ENCODE measurements at regions not wholly inside any gene's neighbourhood (a gene's known extent, or its start where the extent isn't known, plus 50 kb on each side); places are given as distances from the start of the nearest gene placed in this dataset.
A peak's percentile ranks its signal among the peaks of the same experiment; 100 is the strongest.
"Not testable (repeated sequence)": the region's sequence is repeated elsewhere in the genome, so short reads cannot be mapped to it uniquely, and the experiment has no call there.

DNA sequence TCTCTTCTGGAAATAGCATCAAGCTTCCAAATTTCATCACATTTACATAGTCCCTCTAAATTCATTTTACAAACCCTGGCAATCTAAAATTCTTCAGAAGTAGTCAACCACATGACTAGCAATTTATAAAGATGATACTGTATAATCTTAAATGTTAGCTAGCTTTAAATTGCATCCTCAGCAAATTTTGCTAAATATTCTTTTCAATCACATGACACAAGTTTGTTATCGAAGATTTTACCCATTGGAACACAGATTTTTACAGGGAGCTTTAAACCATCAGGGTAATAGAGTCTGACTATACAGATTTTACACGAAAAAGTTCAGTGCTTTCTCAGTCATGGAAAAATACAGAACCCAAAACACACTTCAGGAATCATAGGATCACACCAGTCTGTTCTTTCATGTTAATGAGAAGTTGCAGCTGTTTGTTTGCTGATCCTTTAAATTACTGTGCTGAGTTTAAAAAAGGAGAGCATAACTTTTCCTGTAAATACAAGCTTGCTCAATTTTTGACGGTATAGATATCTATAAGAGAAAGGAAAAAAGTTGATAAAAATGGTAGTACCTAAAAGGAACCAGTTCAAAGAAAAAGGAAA, 445.8 kb upstream of the ADGRB3 start:
- H2AK5ac ChIP-seq (ENCODE audit: low read depth, low read length), result no peak overlapping the region
- H3K14ac ChIP-seq (ENCODE audit: low read length), result no peak overlapping the region
- H2AFZ ChIP-seq (ENCODE audit: low read length), result peak overlapping the region; percentile 29
- no peaks in the 10 kb centered on the region for H3K9me3 ChIP-seq (replicated peaks in 1 of 2; ENCODE audit: control insufficient read depth in 2 of 2, insufficient read depth in 1 of 2, low read depth in 1 of 2, low read length in 2 of 2)
- no CpG with 5 or more reads among the region's 3 CpGs for WGBS, 2 donors (ENCODE audit: extremely low coverage in 2 of 2, insufficient read length in 2 of 2, insufficient replicate concordance in 1 of 2)
- no peak overlapping the region for H2BK15ac ChIP-seq (ENCODE audit: low read length)
- no peak for DNase-seq (ENCODE audit: low spot score)
- no peak overlapping the region for H3K18ac ChIP-seq (ENCODE audit: low read length)
- H3K4me3 ChIP-seq (ENCODE audit: low read length in 2 of 2), result no peak overlapping the region
- no peak overlapping the region for H3K4me2 ChIP-seq (ENCODE audit: insufficient read depth, low read length, poor library complexity, severe bottlenecking)
- H4K8ac ChIP-seq (ENCODE audit: low read depth, low read length), result no peak overlapping the region
- no peaks in the 10 kb centered on the region for H3K27me3 ChIP-seq (ENCODE audit: control insufficient read depth in 3 of 3, insufficient read depth in 3 of 3, low read depth in 1 of 3, low read length in 3 of 3)
- H3K23ac ChIP-seq (ENCODE audit: low read depth, low read length, poor library complexity), result no peak overlapping the region
- H2BK5ac ChIP-seq (ENCODE audit: low read length), result no peak overlapping the region
- no peak overlapping the region for H3K9ac ChIP-seq (ENCODE audit: low read depth, low read length, poor library complexity)
- H2BK12ac ChIP-seq (ENCODE audit: low read length), result no peak overlapping the region
- H4K91ac ChIP-seq (ENCODE audit: low read depth, low read length, poor library complexity), result no peak overlapping the region
- H2BK120ac ChIP-seq (ENCODE audit: low read depth, low read length), result no peak overlapping the region
- H3K4ac ChIP-seq (ENCODE audit: low read length), result no peak overlapping the region
- H3K79me1 ChIP-seq (ENCODE audit: low read depth, low read length), result no peaks in the 10 kb centered on the region
- peaks cover 0 to 4% of the 10 kb centered on the region in 2 donors for H3K4me1 ChIP-seq (ENCODE audit: control insufficient read depth in 2 of 2, insufficient read depth in 1 of 2, low read depth in 1 of 2, low read length in 2 of 2)
- H3K36me3 ChIP-seq (replicated peaks in 1 of 2; ENCODE audit: control insufficient read depth in 2 of 2, insufficient read depth in 2 of 2, low read length in 2 of 2), result no peaks in the 10 kb centered on the region
- H3K27ac ChIP-seq (replicated peaks; ENCODE audit: low read length), result no peak overlapping the region

DNA sequence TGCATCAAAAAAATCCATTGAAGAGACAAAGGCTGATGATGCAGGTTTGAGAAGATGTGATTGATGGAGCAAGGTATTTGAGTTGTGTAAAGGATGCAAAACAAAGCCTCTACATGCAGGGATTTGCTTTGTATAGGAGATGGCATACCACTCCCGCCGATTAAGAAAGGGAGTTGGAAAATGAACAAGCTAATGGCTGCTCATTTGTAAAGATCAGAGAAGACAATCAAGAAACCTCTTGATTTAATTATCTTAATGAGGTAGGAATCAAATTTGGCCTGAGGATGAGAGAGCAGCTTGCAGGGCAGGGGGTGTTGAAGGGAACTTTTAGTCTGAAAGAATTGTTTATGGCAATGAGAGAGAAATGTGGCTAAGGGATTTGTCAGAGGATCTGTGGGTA, 448.2 kb upstream of the ADGRB3 start:
- H3K18ac ChIP-seq (ENCODE audit: low read length), result no peak overlapping the region
- no peak overlapping the region for H3K9ac ChIP-seq (ENCODE audit: low read depth, low read length, poor library complexity)
- WGBS, 2 donors (ENCODE audit: extremely low coverage in 2 of 2, insufficient read length in 2 of 2, insufficient replicate concordance in 1 of 2), result no CpG with 5 or more reads among the region's 2 CpGs
- peak; percentile 20 for DNase-seq (ENCODE audit: low spot score)
- no peaks in the 10 kb centered on the region for H3K27me3 ChIP-seq (ENCODE audit: control insufficient read depth in 3 of 3, insufficient read depth in 3 of 3, low read depth in 1 of 3, low read length in 3 of 3)
- H3K14ac ChIP-seq (ENCODE audit: low read length), result no peak overlapping the region
- H3K4ac ChIP-seq (ENCODE audit: low read length), result no peak overlapping the region
- no peak overlapping the region for H3K4me2 ChIP-seq (ENCODE audit: insufficient read depth, low read length, poor library complexity, severe bottlenecking)
- no peak overlapping the region for H2BK5ac ChIP-seq (ENCODE audit: low read length)
- no peak overlapping the region for H3K27ac ChIP-seq (replicated peaks; ENCODE audit: low read length)
- no peak overlapping the region for H2AK5ac ChIP-seq (ENCODE audit: low read depth, low read length)
- no peak overlapping the region for H4K91ac ChIP-seq (ENCODE audit: low read depth, low read length, poor library complexity)
- no peaks in the 10 kb centered on the region for H3K9me3 ChIP-seq (replicated peaks in 1 of 2; ENCODE audit: control insufficient read depth in 2 of 2, insufficient read depth in 1 of 2, low read depth in 1 of 2, low read length in 2 of 2)
- H2BK120ac ChIP-seq (ENCODE audit: low read depth, low read length), result no peak overlapping the region
- H3K4me1 ChIP-seq (ENCODE audit: control insufficient read depth in 2 of 2, insufficient read depth in 1 of 2, low read depth in 1 of 2, low read length in 2 of 2), result peaks cover 0 to 4% of the 10 kb centered on the region in 2 donors
- no peak overlapping the region for H2BK15ac ChIP-seq (ENCODE audit: low read length)
- no peaks in the 10 kb centered on the region for H3K36me3 ChIP-seq (replicated peaks in 1 of 2; ENCODE audit: control insufficient read depth in 2 of 2, insufficient read depth in 2 of 2, low read length in 2 of 2)
- no peak overlapping the region for H3K4me3 ChIP-seq (ENCODE audit: low read length in 2 of 2)
- H3K23ac ChIP-seq (ENCODE audit: low read depth, low read length, poor library complexity), result no peak overlapping the region
- H4K8ac ChIP-seq (ENCODE audit: low read depth, low read length), result no peak overlapping the region
- H3K79me1 ChIP-seq (ENCODE audit: low read depth, low read length), result no peaks in the 10 kb centered on the region
- no peak overlapping the region for H2BK12ac ChIP-seq (ENCODE audit: low read length)
- H2AFZ ChIP-seq (ENCODE audit: low read length), result no peak overlapping the region

DNA sequence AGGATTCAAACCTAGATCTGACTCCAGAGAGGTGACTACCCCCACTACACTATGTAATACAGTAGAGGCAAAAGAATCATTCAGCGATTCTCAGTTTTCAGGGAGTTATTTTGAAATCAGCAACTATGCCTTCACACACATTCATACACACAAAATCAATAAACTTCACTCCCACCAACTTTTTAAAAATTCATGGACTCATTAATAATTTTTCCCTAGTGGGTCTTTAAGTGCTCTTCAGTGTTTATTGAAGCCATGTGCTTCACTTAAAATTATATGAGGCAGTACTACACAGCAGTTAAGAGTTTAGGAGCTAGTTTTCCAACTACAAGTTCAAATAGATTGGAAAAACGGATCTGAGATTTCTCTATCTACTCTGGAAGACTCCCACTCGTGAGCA, 452.7 kb upstream of the ADGRB3 start:
- H3K27me3 ChIP-seq (ENCODE audit: control insufficient read depth in 3 of 3, insufficient read depth in 3 of 3, low read depth in 1 of 3, low read length in 3 of 3), result no peaks in the 10 kb centered on the region
- H2AFZ ChIP-seq (ENCODE audit: low read length), result no peak overlapping the region
- H3K9me3 ChIP-seq (replicated peaks in 1 of 2; ENCODE audit: control insufficient read depth in 2 of 2, insufficient read depth in 1 of 2, low read depth in 1 of 2, low read length in 2 of 2), result no peaks in the 10 kb centered on the region
- no peak overlapping the region for H2BK5ac ChIP-seq (ENCODE audit: low read length)
- H2BK15ac ChIP-seq (ENCODE audit: low read length), result no peak overlapping the region
- H3K36me3 ChIP-seq (replicated peaks in 1 of 2; ENCODE audit: control insufficient read depth in 2 of 2, insufficient read depth in 2 of 2, low read length in 2 of 2), result no peaks in the 10 kb centered on the region
- no CpG with 5 or more reads among the region's 3 CpGs for whole genome bisulfite sequencing, 2 donors (ENCODE audit: extremely low coverage in 2 of 2, insufficient read length in 2 of 2, insufficient replicate concordance in 1 of 2)
- no peak overlapping the region for H3K23ac ChIP-seq (ENCODE audit: low read depth, low read length, poor library complexity)
- H3K4me3 ChIP-seq (ENCODE audit: low read length in 2 of 2), result no peak overlapping the region
- H3K27ac ChIP-seq (replicated peaks; ENCODE audit: low read length), result no peak overlapping the region
- no peak overlapping the region for H3K4me2 ChIP-seq (ENCODE audit: insufficient read depth, low read length, poor library complexity, severe bottlenecking)
- no peak for DNase-seq (ENCODE audit: low spot score)
- H4K8ac ChIP-seq (ENCODE audit: low read depth, low read length), result no peak overlapping the region
- no peak overlapping the region for H3K14ac ChIP-seq (ENCODE audit: low read length)
- H2BK12ac ChIP-seq (ENCODE audit: low read length), result no peak overlapping the region
- H2AK5ac ChIP-seq (ENCODE audit: low read depth, low read length), result no peak overlapping the region
- H4K91ac ChIP-seq (ENCODE audit: low read depth, low read length, poor library complexity), result no peak overlapping the region
- no peak overlapping the region for H3K4ac ChIP-seq (ENCODE audit: low read length)
- peaks cover 0 to 4% of the 10 kb centered on the region in 2 donors for H3K4me1 ChIP-seq (ENCODE audit: control insufficient read depth in 2 of 2, insufficient read depth in 1 of 2, low read depth in 1 of 2, low read length in 2 of 2)
- no peaks in the 10 kb centered on the region for H3K79me1 ChIP-seq (ENCODE audit: low read depth, low read length)
- no peak overlapping the region for H3K9ac ChIP-seq (ENCODE audit: low read depth, low read length, poor library complexity)
- H3K18ac ChIP-seq (ENCODE audit: low read length), result no peak overlapping the region
- H2BK120ac ChIP-seq (ENCODE audit: low read depth, low read length), result no peak overlapping the region

DNA sequence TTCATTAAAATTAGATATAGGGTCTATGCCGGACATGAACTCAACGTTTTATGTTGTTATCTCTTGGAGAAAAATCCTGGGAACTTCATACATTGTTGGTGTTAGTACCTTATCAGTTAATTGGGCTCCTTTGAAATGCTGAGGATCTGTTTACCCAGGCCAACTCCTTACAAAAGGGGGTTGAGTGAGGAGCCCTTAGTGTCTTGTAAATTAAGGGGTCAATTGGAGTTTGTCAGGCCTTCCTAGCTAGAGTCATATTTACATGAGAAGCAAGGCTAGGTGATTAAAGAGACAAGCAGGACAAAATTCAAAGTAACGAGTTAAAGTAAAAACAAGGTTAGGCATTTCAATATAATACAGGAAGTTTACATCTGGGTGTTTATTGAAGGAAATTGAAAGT, 454.1 kb upstream of the ADGRB3 start:
- H3K9me3 ChIP-seq (replicated peaks in 1 of 2; ENCODE audit: control insufficient read depth in 2 of 2, insufficient read depth in 1 of 2, low read depth in 1 of 2, low read length in 2 of 2); H3K4me1 ChIP-seq (ENCODE audit: control insufficient read depth in 2 of 2, insufficient read depth in 1 of 2, low read depth in 1 of 2, low read length in 2 of 2); H3K79me1 ChIP-seq (ENCODE audit: low read depth, low read length); H3K4me3 ChIP-seq (ENCODE audit: low read length in 2 of 2); H2BK5ac ChIP-seq (ENCODE audit: low read length); H3K27me3 ChIP-seq (ENCODE audit: control insufficient read depth in 3 of 3, insufficient read depth in 3 of 3, low read depth in 1 of 3, low read length in 3 of 3); H3K4ac ChIP-seq (ENCODE audit: low read length); H2BK120ac ChIP-seq (ENCODE audit: low read depth, low read length); H4K8ac ChIP-seq (ENCODE audit: low read depth, low read length); H3K27ac ChIP-seq (replicated peaks; ENCODE audit: low read length); H3K9ac ChIP-seq (ENCODE audit: low read depth, low read length, poor library complexity); H3K18ac ChIP-seq (ENCODE audit: low read length); H2BK12ac ChIP-seq (ENCODE audit: low read length); H3K4me2 ChIP-seq (ENCODE audit: insufficient read depth, low read length, poor library complexity, severe bottlenecking); H2AK5ac ChIP-seq (ENCODE audit: low read depth, low read length); H2BK15ac ChIP-seq (ENCODE audit: low read length); H3K23ac ChIP-seq (ENCODE audit: low read depth, low read length, poor library complexity); H4K91ac ChIP-seq (ENCODE audit: low read depth, low read length, poor library complexity); H3K14ac ChIP-seq (ENCODE audit: low read length); H3K36me3 ChIP-seq (replicated peaks in 1 of 2; ENCODE audit: control insufficient read depth in 2 of 2, insufficient read depth in 2 of 2, low read length in 2 of 2); DNase-seq (ENCODE audit: low spot score); H2AFZ ChIP-seq (ENCODE audit: low read length): not testable (repeated sequence)
- WGBS, 2 donors (ENCODE audit: extremely low coverage in 2 of 2, insufficient read length in 2 of 2, insufficient replicate concordance in 1 of 2), result no CpG with 5 or more reads among the region's 3 CpGs

All from neuronal stem cell (in vitro differentiated cells).